ENCODE measurements at regions not wholly inside any gene's neighbourhood (a gene's known extent, or its start where the extent isn't known, plus 50 kb on each side); places are given as distances from the start of the nearest gene placed in this dataset.

GRCh38 chr20:59411589-59411988 is 111.2 kb downstream of the EDN3 start:
- Histone ChIP-seq H3K27me3 (ENCODE audit: insufficient read depth, low read length) (no peaks in the 10 kb centered on the region), H4K20me1 (ENCODE audit: insufficient read depth, low read length) (no peaks in the 10 kb centered on the region), H2AFZ (ENCODE audit: low read length) (no peak overlapping the region), H3K36me3 (ENCODE audit: insufficient read depth, low read length) (no peaks in the 10 kb centered on the region), H3K79me2 (ENCODE audit: insufficient read depth, low read length) (no peaks in the 10 kb centered on the region), H3K4me1 (ENCODE audit: insufficient read depth, low read length) (no peaks in the 10 kb centered on the region), H3K9me3 (ENCODE audit: low read depth, low read length) (no peaks in the 10 kb centered on the region), H3K27ac (ENCODE audit: low read depth, low read length) (no peak overlapping the region), H3K4me2 (ENCODE audit: insufficient read depth, low read length) (no peak overlapping the region), H3K4me3 (ENCODE audit: insufficient read depth, low read length) (no peak overlapping the region)
- DNase-seq (ENCODE audit: insufficient read length, low spot score, missing footprints): no peak
- no peak for TF ChIP-seq CTCF (IDR thresholded peaks at IDR 0.05; ENCODE audit: extremely low read depth, low read depth, low read length)

DNA sequence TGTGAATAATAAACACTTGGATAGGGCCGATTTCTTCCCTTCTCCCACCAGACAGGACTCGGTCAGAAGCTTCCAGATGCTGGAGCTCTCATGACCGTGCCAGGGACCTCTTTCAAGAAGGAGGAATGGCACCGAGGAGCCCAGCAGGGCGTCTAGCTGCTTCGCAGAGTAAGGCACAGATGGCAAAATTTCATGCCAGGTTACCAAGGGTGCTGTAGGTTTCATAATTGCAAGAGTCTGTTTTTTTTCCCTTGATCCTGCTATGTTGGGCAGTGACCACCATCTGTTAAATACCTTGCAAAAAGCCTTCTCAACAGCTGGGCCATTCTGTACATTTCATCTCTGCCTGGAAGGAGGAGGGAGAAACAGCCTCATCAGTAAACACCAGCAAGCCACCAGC is 111.8 kb downstream of the EDN3 start:
- no peak overlapping the region for H3K4me3 ChIP-seq (ENCODE audit: insufficient read depth, low read length)
- H2AFZ ChIP-seq (ENCODE audit: low read length): no peak overlapping the region
- H4K20me1 ChIP-seq (ENCODE audit: insufficient read depth, low read length): no peaks in the 10 kb centered on the region
- H3K9me3 ChIP-seq (ENCODE audit: low read depth, low read length): no peaks in the 10 kb centered on the region
- H3K36me3 ChIP-seq (ENCODE audit: insufficient read depth, low read length): no peaks in the 10 kb centered on the region
- no peaks in the 10 kb centered on the region for H3K4me1 ChIP-seq (ENCODE audit: insufficient read depth, low read length)
- H3K27ac ChIP-seq (ENCODE audit: low read depth, low read length): no peak overlapping the region
- no peak overlapping the region for H3K4me2 ChIP-seq (ENCODE audit: insufficient read depth, low read length)
- DNase-seq (ENCODE audit: insufficient read length, low spot score, missing footprints): no peak
- no peak for TF ChIP-seq CTCF (IDR thresholded peaks at IDR 0.05; ENCODE audit: extremely low read depth, low read depth, low read length)
- H3K79me2 ChIP-seq (ENCODE audit: insufficient read depth, low read length): no peaks in the 10 kb centered on the region
- H3K27me3 ChIP-seq (ENCODE audit: insufficient read depth, low read length): no peaks in the 10 kb centered on the region

GRCh38 chr20:59412875-59413284 is 112.5 kb downstream of the EDN3 start:
- TF ChIP-seq CTCF (IDR thresholded peaks at IDR 0.05; ENCODE audit: extremely low read depth, low read depth, low read length): no peak
- Histone ChIP-seq H3K79me2 (ENCODE audit: insufficient read depth, low read length) (no peaks in the 10 kb centered on the region), H3K36me3 (ENCODE audit: insufficient read depth, low read length) (no peaks in the 10 kb centered on the region), H3K9me3 (ENCODE audit: low read depth, low read length) (no peaks in the 10 kb centered on the region), H3K4me3 (ENCODE audit: insufficient read depth, low read length) (no peak overlapping the region), H3K27me3 (ENCODE audit: insufficient read depth, low read length) (no peaks in the 10 kb centered on the region), H3K4me1 (ENCODE audit: insufficient read depth, low read length) (no peaks in the 10 kb centered on the region), H3K4me2 (ENCODE audit: insufficient read depth, low read length) (no peak overlapping the region), H4K20me1 (ENCODE audit: insufficient read depth, low read length) (no peaks in the 10 kb centered on the region), H2AFZ (ENCODE audit: low read length) (no peak overlapping the region), H3K27ac (ENCODE audit: low read depth, low read length) (no peak overlapping the region)
- no peak for DNase-seq (ENCODE audit: insufficient read length, low spot score, missing footprints)

DNA sequence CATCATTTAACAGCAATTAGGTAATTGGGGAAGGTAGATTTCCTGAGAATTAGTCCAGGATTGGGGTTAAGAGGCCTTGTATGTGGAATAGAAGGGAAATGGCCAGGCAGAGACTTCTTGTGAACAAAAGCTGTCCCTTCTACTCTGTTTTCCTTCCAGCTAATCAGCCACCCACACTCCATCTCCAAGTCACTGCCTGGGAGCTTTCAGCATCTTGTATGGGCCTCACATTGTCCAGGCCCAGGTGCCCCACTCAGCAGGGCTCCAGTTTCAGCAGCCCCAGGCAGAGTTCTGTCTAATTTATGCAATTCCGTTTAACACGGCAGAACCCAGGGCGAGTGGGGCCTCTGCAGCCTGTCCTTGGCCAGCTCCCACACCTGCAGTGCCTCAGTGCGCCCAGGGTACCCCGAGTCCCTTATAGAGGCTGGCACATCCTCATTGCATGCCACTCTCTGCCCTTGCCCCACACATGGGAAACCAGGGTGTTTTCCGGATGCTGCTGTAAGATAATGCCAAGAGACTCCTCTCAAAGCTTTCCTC is 113.0 kb downstream of the EDN3 start:
- no peaks in the 10 kb centered on the region for H3K36me3 ChIP-seq (ENCODE audit: insufficient read depth, low read length)
- H3K27ac ChIP-seq (ENCODE audit: low read depth, low read length): no peak overlapping the region
- no peaks in the 10 kb centered on the region for H3K27me3 ChIP-seq (ENCODE audit: insufficient read depth, low read length)
- H3K4me1 ChIP-seq (ENCODE audit: insufficient read depth, low read length): no peaks in the 10 kb centered on the region
- H3K4me3 ChIP-seq (ENCODE audit: insufficient read depth, low read length): no peak overlapping the region
- no peak overlapping the region for H3K4me2 ChIP-seq (ENCODE audit: insufficient read depth, low read length)
- TF ChIP-seq CTCF (IDR thresholded peaks at IDR 0.05; ENCODE audit: extremely low read depth, low read depth, low read length): no peak
- no peak for DNase-seq (ENCODE audit: insufficient read length, low spot score, missing footprints)
- H4K20me1 ChIP-seq (ENCODE audit: insufficient read depth, low read length): no peaks in the 10 kb centered on the region
- H3K9me3 ChIP-seq (ENCODE audit: low read depth, low read length): no peaks in the 10 kb centered on the region
- no peak overlapping the region for H2AFZ ChIP-seq (ENCODE audit: low read length)
- no peaks in the 10 kb centered on the region for H3K79me2 ChIP-seq (ENCODE audit: insufficient read depth, low read length)
